Tibial artery (tissue), 4 donors: ENCODE measurements at regions not wholly inside any gene's neighbourhood (a gene's known extent, or its start where the extent isn't known, plus 50 kb on each side); places are given as distances from the start of the nearest gene placed in this dataset.

ENCODE experiments used
- DNase-seq, 2 donors: peaks; one replicate each; pipeline ENCODE4 v3.0.0-alpha.2; 2019
- H3K27ac ChIP-seq, 2 donors: fragments of 200-600 bp; sonication (generic) in 1 of 2; 1 replicate in 1 of 2; 2 replicates in 1 of 2; pipeline ENCODE4 v1.5.1; 2018 to 2019; ENCODE audit warnings: mild to moderate bottlenecking in 1 of 2
- H3K27me3 ChIP-seq, 2 donors: fragments of 200-600 bp; sonication (generic) in 1 of 2; one replicate each; pipeline versions ENCODE4 v1.5.1 to v1.6.0; 2016 to 2019
- H3K36me3 ChIP-seq, 3 donors: fragments of 200-600 bp; sonication (generic) in 2 of 3; one replicate each; pipeline ENCODE4 v1.5.1; 2016 to 2019; ENCODE audit warnings: mild to moderate bottlenecking in 2 of 3
- H3K4me1 ChIP-seq, 4 donors: fragments of 200-600 bp; sonication (generic) in 2 of 4; 1 replicate in 3 of 4; 2 replicates in 1 of 4; pipeline ENCODE4 v1.5.1; 2016 to 2019
- H3K4me3 ChIP-seq, 2 donors: fragments of 200-600 bp; sonication (generic) in 1 of 2; 1 replicate in 1 of 2; 2 replicates in 1 of 2; pipeline ENCODE4 v1.5.1; 2018 to 2019; ENCODE audit warnings: mild to moderate bottlenecking in 2 of 2
- H3K9me3 ChIP-seq, 3 donors: fragments of 200-600 bp; sonication (generic) in 1 of 3; one replicate each; pipeline ENCODE4 v1.5.1; 2016 to 2019
- intact Hi-C: fragments of 100-400 bp; cut with DNase I; formaldehyde crosslinking; loops from one replicate; pipeline ENCODE4 v1.15.0; 2023; ENCODE audit warnings: low total_unique reads
- TF ChIP-seq, protein P1 (sequence below), 2 experiments: fragments of 200-600 bp in 1 of 2; fragments of 450-650 bp in 1 of 2; IDR thresholded peaks; one replicate each; pipeline ENCODE4 v1.5.1; 2017 to 2019; ENCODE audit warnings: antibody characterized with exemption in 2 of 2, mild to moderate bottlenecking in 1 of 2, moderate library complexity in 1 of 2

DNA sequence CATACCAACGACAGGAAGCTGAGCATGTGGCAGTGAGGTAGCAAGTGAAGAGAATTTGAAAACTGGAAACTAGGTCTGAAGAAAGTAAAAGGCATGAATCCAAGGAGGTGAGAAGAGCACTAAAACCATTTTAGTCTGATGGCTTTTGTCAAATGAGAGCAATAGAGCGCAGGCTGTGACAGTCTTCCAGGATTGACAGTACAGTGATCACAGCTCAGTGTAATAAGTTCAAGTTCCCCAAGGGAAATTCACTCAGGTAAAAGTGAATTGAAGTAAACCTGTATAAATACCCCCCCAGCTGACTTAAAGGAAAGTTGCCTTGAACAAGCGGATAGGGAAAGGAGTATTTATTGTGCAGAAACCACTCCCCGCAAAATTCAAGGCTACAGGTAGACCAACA is 224.2 kb upstream of the CRBN start:
- Histone ChIP-seq H3K4me1 (no peaks in the 10 kb centered on the region), H3K27ac (no peak overlapping the region), H3K36me3 (no peaks in the 10 kb centered on the region), H3K27me3 (no peaks in the 10 kb centered on the region), H3K4me3 (no peak overlapping the region), H3K9me3 (peaks cover 0 to 13% (median 5%) of the 10 kb centered on the region in 3 donors)
- intact Hi-C loops: no loop called here
- no peak for DNase-seq
- TF ChIP-seq, protein P1, sequence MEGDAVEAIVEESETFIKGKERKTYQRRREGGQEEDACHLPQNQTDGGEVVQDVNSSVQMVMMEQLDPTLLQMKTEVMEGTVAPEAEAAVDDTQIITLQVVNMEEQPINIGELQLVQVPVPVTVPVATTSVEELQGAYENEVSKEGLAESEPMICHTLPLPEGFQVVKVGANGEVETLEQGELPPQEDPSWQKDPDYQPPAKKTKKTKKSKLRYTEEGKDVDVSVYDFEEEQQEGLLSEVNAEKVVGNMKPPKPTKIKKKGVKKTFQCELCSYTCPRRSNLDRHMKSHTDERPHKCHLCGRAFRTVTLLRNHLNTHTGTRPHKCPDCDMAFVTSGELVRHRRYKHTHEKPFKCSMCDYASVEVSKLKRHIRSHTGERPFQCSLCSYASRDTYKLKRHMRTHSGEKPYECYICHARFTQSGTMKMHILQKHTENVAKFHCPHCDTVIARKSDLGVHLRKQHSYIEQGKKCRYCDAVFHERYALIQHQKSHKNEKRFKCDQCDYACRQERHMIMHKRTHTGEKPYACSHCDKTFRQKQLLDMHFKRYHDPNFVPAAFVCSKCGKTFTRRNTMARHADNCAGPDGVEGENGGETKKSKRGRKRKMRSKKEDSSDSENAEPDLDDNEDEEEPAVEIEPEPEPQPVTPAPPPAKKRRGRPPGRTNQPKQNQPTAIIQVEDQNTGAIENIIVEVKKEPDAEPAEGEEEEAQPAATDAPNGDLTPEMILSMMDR (IDR thresholded peaks at IDR 0.05): no peak

DNA sequence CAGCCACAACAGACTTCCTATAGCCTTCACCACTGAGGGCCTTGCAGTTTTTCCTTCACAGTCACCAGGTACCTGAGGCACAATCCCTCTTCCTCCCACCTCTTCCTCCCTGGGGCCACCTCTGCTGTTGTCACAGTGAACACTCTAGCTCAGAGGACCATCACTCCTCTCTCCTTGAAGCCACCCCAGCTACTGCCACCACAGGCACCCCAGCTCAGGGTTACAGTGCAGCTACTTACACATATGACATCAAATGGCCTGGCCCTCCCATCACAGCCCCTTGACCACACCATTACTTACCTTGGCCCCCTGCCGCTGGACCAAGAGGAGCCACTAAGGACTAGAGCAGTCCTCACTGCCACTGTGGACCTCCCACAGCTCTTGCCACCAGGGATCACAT is 213.5 kb upstream of the CRBN start:
- no peak overlapping the region for H3K4me3 ChIP-seq
- TF ChIP-seq, protein P1 (IDR thresholded peaks at IDR 0.05): no peak
- intact Hi-C loops: no loop called here
- no peaks in the 10 kb centered on the region for H3K27me3 ChIP-seq
- H3K27ac ChIP-seq: no peak overlapping the region
- H3K9me3 ChIP-seq: no peaks in the 10 kb centered on the region
- DNase-seq: no peak
- H3K4me1 ChIP-seq: no peaks in the 10 kb centered on the region
- no peaks in the 10 kb centered on the region for H3K36me3 ChIP-seq

DNA sequence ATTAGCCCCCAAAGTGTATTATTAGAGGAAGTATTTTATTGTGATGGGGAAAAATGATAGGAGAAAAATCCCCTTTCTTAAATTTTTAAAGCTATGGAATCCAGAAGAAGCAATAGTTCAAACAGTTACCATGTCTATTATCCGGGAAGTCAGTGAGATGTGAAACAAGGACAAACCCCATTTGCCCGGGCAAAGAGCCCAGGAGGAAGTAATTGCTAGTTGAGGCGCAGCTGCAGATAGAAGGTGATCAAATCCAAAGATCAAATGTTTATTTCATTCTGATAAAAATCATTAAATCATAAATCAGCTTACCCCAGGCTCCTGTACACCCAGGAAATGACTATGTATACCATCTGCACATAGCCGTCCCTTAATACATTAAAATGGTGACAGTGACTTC is 204.0 kb upstream of the CRBN start:
- no peaks in the 10 kb centered on the region for H3K4me1 ChIP-seq
- no peaks in the 10 kb centered on the region for H3K27me3 ChIP-seq
- H3K9me3 ChIP-seq: no peaks in the 10 kb centered on the region
- H3K27ac ChIP-seq: no peak overlapping the region
- DNase-seq: no peak
- H3K4me3 ChIP-seq: no peak overlapping the region
- no peaks in the 10 kb centered on the region for H3K36me3 ChIP-seq
- intact Hi-C loops: no loop called here
- TF ChIP-seq, protein P1 (IDR thresholded peaks at IDR 0.05): no peak

DNA sequence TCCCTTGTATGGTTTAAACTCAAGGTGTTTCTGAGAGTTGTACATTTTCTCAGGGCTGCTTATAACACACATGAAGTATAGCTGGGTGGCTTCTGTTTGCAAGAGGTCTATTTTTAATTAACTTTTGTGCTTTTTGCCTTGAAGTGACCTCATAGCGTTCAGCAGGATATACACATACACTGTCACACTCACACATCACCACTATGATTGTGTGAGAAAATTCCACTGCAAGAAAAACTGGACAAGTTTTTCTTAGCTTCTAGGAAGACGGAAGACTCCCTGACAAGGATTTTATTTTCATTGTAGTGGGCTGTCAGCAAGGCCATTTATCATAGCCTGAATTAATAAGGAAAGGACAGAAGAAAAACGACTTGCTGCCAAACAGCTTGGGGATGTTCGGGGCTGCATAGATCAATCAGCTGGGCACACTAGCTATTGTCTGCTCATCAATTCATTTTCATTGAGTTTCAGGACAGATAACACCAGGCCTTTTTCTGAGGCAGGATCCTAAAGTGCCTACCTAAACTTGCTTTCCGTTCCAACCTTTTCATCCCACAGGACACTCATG is 192.8 kb upstream of the CRBN start:
- no peak for DNase-seq
- Histone ChIP-seq H3K4me1 (no peaks in the 10 kb centered on the region), H3K27ac (no peak overlapping the region), H3K9me3 (no peaks in the 10 kb centered on the region), H3K36me3 (no peaks in the 10 kb centered on the region), H3K4me3 (no peak overlapping the region), H3K27me3 (no peaks in the 10 kb centered on the region)
- TF ChIP-seq, protein P1 (IDR thresholded peaks at IDR 0.05): no peak
- intact Hi-C loops: no loop called here

DNA sequence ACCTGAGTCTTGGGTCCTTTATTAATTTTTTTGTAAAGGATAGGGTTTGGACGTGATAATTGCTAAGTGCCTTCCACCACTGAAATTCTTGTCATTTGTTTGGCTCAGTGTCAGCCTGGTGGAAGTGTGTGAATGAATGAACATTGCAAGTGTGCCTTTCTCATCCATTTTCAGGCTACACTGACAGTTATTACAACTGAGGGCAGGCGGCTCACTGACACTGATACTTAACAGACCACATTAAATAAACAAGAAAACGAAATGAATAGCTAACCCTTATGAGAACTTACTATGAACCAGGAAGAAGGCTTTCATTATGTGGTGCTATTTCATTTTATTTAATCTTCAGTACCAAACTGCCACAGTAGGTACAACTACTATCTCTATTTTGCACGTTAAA is 188.8 kb upstream of the CRBN start:
- Histone ChIP-seq H3K9me3 (no peaks in the 10 kb centered on the region), H3K4me1 (no peaks in the 10 kb centered on the region), H3K27ac (no peak overlapping the region), H3K36me3 (no peaks in the 10 kb centered on the region), H3K27me3 (no peaks in the 10 kb centered on the region), H3K4me3 (no peak overlapping the region)
- no peak for DNase-seq
- intact Hi-C loops: no loop called here
- TF ChIP-seq, protein P1 (IDR thresholded peaks at IDR 0.05): no peak

DNA sequence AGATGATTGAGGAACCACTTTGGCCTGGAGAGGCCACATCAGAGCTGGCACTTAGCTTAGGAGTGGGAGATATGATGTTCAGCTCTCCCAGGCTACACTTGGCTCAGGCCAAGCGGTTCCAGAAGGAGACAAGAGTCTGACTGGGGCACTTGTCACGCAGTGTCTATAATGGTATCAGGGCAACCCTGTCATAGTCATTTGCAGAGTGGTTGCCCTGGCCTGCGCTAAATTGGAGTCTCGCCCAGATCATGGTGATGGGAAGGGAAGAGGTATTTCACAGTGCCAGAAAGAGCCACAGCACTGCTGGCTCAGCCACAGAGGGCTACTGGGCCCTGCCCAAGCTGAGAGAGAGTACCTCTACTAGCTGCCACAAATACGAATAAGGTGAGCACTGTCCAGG is 186.9 kb upstream of the CRBN start:
- DNase-seq: no peak
- TF ChIP-seq, protein P1 (IDR thresholded peaks at IDR 0.05): no peak

More for the DNA sequence above, 186.9 kb upstream of the CRBN start:
- intact Hi-C loops: no loop called here
- H3K27ac ChIP-seq: no peak overlapping the region
- no peaks in the 10 kb centered on the region for H3K9me3 ChIP-seq
- no peaks in the 10 kb centered on the region for H3K36me3 ChIP-seq
- no peak overlapping the region for H3K4me3 ChIP-seq
- H3K4me1 ChIP-seq: no peaks in the 10 kb centered on the region
- no peaks in the 10 kb centered on the region for H3K27me3 ChIP-seq
